Bone marrow (tissue), 2 donors: ENCODE measurements at regions not wholly inside any gene's neighbourhood (a gene's known extent, or its start where the extent isn't known, plus 50 kb on each side); places are given as distances from the start of the nearest gene placed in this dataset.

Source experiments
- DNase-seq, 2 donors: peaks; one replicate each; lab custom pipeline; 2025; lab: John Stamatoyannopoulos, UW

DNA sequence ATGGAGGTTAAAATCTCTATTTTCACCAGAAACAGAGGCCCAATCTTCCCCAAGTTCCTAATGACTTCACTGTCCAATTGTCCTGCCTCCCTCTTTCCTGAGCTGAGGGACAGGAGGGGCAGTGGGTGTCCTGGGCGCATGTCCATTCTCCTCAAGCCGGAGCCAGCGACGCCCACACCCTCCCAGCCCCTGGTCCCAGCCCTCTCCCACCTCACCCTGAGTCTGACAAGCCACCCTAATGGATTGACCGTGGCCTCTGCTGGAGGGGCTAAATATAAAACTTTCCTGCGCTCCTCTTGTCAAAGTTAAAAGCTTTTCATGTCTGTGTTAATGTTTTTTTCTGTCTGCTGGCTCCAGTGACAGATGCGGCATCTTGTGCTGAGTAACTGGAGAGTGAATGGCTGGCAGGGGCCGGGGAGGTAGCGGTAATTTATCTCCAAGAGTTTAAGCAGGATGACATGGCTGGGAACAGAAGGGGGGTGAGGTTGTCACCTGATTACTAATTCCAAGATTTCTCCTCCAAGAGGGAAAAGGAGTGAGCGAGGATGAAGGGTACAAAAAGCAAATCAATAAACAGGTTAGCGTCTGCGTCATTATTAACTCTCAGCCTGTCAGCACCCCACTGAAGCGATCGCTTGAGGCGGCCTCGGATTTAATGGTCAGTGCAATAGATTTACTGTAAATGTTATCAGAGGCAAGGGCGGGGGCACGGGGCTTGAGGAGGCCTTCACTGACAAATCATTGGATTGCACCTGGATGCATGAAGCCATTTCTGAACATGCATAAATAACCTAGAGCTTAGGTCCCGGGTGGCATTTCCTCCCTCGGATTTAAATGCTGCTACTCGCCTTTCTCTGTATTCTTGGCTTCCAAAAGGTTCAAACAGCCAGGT lies 118.1 kb upstream of the MAFB start:
- no peak for DNase-seq

GRCh38 chr20:40807821-40808170 lies 118.8 kb upstream of the MAFB start:
- no peak for DNase-seq

DNA sequence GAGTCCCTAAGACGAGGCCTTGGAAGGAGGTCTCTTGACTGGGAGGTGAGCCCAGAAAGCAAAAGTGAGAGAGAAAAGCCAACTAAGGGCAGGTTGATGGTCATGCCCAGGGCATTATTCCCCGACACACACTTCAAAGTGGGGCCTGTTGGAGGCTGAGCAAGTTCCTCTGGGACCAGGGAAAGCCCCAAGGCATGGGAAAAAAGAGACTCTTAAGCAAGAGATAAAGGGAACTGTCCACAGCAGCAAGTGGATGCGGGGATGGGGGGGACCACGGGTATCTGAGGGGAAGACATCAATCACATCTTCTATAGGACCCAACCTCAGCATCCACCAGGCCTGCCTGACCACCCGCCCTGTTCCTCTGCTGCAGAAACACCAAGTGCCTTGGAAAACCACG lies 119.9 kb upstream of the MAFB start:
- DNase-seq = no peak

- DNase-seq = no peak
These were observed 120.3 kb upstream of the MAFB start for GRCh38 chr20:40809361-40809760.

DNA sequence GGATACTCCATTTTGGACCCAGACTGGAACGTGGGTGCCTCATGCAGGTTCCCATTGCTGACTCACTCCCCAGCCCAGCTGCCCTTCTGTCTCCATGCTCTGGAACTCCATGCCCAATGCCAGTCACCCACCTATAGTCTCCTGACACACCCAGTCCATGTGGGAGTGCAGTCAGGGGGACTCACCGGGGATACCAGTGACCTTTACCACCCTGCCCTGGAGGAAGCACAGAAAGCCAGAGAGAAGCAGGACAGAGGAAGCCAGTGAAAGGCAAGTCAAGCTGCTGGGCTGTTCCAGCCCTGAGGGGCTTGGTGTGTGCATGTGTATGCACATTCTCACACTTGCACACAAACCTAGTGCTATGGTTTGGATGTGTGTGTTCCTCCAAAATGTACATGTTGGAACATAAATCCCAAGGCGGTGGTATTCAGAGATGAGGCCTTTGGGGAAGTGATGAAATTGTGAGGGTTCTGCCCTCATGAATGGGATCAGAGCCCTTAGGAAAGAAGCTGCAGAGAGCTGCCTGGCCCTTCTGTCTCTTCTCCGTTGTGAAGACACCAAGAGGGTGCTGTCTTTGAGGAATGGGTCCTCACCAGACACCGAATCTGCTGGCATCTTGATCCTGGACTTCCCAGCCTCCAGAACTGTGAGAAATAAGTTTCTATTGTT lies 121.4 kb upstream of the MAFB start:
- DNase-seq = no peak

GRCh38 chr20:40811004-40811403 lies 122.0 kb upstream of the MAFB start:
- no peak for DNase-seq

DNA sequence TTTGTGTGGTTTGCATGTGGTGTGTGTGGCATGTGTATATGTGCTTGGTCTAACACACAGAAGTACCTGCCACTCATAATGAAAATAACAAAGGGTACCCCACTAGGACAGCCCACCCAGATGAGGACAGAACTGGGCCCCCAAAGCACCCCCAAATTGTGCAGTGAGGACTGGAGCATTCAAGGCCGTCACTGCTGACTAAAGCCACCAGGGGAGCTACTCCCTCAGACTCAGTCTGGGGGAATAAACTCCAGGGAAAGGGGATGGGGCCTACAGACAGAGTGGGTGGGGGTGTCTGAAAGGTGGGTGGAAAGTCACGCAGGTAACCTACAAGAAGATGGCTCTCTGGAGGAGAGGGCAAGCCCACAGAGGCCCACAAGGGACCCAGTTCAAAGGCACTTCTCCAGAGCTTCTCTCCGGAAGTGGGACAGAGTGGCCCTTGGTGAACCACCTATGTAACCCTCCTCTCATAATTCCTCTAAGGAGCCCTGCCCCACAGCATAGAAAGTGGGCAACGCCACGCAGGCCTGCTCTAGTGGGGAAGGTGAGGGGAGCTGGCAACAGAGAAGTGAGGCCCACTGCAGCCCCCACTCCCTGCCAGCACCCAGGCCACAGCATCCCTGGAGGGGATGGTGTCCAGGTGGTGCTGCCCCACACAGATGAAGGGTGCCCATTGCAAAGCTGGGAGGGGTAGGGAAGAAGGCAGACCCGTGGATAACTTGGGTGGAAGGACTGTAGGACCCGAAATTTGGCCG lies 122.8 kb upstream of the MAFB start:
- DNase-seq = no peak

GRCh38 chr20:40812415-40812925 lies 123.4 kb upstream of the MAFB start:
- no peak for DNase-seq

GRCh38 chr20:40813029-40813431 lies 124.0 kb upstream of the MAFB start:
- DNase-seq = no peak

- no peak for DNase-seq
These were observed 124.9 kb upstream of the MAFB start for GRCh38 chr20:40813708-40814630.

DNA sequence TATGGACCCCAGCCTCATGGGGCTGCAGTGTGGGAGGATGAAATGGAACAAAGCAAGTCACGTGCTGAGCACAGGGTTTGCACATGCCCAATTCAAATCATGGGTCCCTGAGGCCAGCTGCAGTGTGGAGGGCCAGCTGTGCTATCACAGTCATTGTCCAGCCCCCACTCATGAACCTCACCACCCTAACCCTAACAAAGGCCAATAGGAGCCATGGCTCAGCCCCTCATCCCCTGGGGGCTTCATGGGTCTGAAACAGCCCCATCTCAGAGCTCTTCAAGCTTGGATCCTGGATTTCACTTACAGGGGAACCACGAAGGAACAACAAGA lies 125.6 kb upstream of the MAFB start:
- no peak for DNase-seq

GRCh38 chr20:40815156-40816038 lies 126.4 kb upstream of the MAFB start:
- no peak for DNase-seq

DNA sequence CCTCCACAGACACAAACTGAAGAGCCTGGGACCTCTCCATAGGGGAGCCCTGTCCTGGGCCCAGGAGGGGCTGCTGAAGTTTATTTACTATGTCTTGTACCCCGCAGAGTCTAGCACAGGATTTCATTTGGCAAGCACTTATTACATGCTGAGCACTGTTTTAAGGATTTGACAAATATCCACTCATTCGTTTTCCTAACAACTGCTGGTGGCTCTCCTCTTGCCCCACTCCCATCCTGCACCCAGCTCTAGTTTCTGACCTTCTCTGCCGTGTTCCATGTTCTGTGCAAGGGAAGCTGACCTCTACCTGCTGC lies 127.0 kb upstream of the MAFB start:
- no peak for DNase-seq

DNA sequence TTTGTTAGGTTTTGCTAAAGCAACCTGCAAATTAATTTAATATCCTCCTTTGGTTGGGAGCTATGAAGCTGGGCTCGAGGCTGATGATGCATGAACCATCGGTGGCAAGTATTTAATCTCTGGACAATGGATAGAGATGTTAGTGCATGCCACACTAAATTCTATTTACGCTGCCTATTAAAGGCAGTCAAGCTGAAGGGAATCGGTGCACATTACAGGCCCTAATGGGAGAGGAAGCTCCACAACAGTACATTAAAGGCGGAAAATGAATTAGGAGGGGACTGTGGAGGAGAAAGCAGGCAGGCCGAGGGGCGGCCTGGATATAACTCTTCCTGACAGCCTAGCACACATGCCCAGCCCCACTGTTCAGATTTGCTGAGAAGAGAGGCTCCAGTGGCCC lies 132.4 kb upstream of the MAFB start:
- DNase-seq = no peak

DNA sequence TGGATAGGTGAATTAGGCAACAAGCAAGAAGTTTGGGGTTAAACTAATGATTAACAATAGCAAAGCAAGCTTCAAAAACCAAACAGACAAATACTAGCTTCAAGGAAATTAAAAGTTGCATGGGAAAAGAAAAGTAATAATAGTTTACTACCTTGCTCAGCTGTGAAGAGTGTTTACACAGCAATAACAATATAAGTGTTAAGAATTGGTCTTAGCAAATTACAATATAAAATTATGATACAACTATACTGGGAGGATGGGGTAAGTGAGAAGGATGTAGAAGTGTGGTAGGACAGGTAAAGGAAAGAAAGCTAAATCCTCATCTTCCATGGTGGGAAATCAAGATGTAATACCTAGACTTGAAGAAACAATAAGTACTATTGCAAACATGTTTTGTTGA lies 137.7 kb upstream of the MAFB start:
- DNase-seq = no peak

- DNase-seq = no peak
These were observed 146.3 kb upstream of the MAFB start for GRCh38 chr20:40835321-40835720.

DNA sequence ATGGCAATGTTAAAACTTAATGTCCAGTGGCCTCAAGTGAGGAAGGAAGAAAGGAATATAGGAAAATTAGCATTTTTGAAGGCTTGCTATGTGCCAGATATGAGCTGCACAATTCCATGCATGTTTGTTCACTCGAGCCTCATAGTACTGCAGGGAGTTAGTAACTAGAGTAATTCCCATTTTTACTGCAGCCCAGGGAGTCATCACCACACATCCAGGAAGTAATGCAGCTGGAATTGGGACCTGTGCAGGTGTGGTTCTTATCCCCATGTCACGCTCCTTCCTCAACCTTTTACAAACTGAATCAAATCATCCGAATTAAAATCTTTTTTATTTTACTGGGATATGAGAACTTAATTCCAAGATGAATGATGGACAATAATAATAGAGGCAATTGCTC lies 149.5 kb upstream of the MAFB start:
- no peak for DNase-seq

DNA sequence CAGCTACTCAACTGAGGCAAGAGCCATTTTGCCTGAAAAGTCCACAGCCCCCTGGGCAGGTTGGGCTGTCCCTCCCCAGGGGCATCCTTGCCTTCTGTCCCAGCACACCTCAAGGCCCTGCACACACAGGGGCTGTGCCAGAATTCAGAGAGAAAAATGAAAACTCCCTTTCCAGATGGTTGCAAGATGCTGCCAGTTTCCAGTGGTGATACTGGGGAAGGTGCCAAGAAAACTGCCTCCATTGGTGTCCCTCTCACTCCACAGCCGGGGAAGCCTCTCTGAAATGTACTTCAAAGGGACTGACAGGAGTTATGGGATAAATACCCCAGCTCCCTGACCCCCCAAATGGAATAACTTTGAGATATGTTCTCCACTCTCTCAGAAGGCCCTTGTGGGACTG lies 154.2 kb upstream of the MAFB start:
- DNase-seq = no peak

GRCh38 chr20:40844332-40844731 lies 155.3 kb upstream of the MAFB start:
- no peak for DNase-seq

- DNase-seq = no peak
These were observed 159.1 kb upstream of the MAFB start for GRCh38 chr20:40848096-40848495.

- DNase-seq = no peak
These were observed 159.5 kb upstream of the MAFB start for GRCh38 chr20:40848526-40848925.
